H54 (cell line): ENCODE measurements at regions not wholly inside any gene's neighbourhood (a gene's known extent, or its start where the extent isn't known, plus 50 kb on each side); places are given as distances from the start of the nearest gene placed in this dataset.

Experiments
- DNase-seq: peaks from one replicate; pipeline ENCODE4 v3.0.0; 2011; ENCODE audit warnings: low spot score, mixed read lengths; ENCODE audit not compliant: insufficient read length
- FAIRE-seq: peaks from 3 replicates; lab custom pipeline; 2011; peaks lifted over from hg19 to GRCh38; lab: Jason Lieb, UNC
- POLR2A ChIP-seq: IDR thresholded peaks from 2 replicates; pipeline ENCODE4 v1.6.1; 2011; ENCODE audit warnings: low read depth, mild to moderate bottlenecking, low read length

DNA sequence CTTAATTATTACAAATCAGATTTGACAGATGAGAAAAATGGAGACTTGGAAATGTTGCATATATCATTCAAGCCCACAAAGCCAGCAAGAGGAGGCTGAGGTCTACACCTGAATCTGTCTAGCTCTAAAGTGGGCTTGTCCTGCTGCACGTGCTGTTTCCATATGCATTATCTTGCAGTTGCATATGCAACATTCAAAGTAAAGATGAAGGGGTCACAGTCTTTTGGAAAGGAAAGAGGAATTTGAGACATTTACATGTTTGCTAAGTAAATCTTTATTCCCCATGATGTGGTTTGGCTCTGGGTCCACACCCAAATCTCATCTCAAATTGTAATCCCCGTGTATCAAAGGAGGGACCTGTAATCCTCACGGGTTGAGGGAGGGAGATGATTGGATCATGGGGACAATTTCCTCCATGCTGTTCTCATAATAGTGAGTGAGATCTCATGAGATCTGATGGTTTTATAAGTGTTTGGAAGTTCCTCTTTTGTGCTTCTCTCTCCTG, 98.3 kb downstream of the BACH1 start:
- no peak for TF ChIP-seq POLR2A
- FAIRE-seq, result no peak
- DNase-seq, result no peak

DNA sequence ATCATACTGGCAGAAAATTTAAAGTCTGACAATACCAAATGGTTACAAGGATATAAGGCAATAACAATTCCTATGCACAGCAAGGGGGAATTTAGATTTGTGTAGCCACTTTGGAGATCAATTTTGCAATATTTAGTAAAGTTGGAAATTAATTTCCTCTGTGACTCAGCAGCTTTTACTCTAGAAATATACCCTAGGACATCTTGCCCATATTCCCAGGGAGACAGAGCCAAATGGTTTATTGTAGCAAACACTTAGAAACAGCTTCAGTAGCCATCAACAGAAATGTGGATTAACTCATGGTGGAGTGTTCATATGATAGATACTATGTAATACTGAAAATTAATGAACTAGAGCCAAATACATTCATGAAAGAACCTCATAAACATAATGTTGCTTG, 104.6 kb downstream of the BACH1 start:
- FAIRE-seq, result no peak

DNA sequence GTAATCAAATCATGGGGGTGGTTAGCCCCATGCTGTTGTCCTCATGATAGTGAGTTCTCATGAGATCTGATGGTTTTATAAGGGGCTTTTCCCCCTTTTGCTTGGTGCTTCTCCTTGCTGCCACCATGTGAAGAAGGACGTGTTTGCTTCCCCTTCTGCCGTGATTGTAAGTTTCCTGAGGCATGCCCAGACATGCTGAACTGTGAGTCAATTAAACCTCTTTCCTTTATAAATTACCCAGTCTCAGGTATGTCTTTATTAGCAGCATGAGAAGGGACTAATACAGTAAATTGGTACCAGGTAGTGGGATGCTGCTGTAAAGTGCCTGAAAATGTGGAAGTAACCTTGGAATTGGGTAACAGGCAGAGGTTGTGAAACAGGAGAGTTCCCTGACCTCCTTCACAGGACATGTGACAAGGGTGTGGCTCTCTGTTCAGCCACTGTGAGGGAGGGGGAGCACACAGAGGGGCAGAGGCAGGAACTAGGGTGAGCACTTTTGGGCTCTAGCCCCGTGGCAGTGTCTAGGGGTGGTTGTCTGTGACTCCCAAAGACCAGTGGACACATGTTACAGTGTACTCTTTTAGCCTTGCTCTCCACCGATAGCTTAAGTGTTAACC, 105.3 kb downstream of the BACH1 start:
- FAIRE-seq (no peak), DNase-seq (no peak)
- no peak for TF ChIP-seq POLR2A

More for the DNA sequence above, 104.6 kb downstream of the BACH1 start:
- DNase-seq, result no peak
- TF ChIP-seq POLR2A, result no peak

DNA sequence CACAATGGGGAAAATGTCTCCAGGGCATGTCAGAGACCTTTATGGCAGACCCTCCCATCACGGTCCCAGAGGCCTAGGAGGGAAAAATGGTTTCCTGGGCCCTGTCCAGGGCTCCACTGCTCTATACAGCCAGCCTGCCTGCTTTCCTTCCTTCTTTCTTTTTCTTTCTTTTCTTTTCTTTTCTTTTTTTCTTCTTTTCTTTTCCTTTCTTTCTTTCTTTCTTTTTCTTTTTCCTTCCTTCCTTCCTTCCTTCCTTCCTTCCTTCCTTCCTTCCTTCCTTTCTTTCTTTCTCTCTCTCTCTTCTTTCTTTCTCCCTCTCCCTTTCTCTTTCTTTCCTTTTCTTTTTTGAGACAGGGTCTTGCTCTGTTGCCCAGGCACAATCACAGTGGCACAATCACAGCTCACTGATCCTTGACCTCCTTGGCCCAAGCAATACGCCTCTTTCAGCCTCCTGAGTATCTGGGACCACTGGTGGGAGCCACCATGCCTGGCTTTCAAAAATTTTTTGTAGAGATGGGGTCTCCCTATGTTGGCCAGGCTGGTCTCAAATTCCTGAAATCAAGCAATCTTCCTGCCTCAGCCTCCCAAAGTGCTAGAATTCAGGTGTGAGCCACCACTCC, 106.9 kb downstream of the BACH1 start:
- no peak for FAIRE-seq
- DNase-seq, result no peak
- TF ChIP-seq POLR2A, result no peak

DNA sequence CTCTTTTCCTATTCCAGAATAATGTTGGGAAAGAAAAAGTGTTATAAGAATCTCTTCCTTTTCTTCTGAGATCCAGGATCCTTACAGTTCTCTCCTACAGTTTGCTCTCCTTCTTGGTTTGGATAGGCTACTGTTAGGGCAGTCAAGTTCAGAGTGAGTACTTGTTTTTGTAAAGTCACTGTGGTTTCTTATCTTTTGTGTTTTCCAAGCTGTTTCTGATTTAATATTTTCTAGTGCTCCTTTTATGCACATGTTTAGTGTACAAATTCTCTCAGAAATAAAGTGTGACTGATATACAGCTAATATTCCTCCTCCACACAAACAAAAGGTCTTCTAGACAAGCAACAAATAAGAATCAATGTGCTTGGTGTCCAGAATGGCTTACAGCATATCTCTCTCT, 107.7 kb downstream of the BACH1 start:
- FAIRE-seq, result no peak

DNA sequence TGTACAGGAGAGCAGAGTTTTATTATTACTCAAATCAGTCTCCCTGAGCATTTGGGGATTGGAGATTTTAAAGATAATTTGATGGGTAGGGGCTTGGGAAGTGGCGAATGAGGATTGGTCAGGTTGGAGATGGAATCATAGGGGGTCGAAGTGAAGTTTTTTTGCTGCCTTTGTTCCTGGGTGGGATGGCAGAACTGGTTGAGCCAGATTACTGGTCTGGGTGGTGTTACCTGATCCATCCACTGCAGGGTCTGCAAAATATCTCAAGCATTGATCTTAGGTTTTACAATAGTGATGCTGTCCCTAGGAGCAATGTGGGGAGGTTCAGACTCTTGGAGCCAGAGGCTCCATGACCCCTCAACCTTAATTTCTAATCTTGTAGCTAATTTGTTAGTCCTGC, 108.8 kb downstream of the BACH1 start:
- DNase-seq, result no peak
- no peak for TF ChIP-seq POLR2A
- no peak for FAIRE-seq

More for the DNA sequence above, 107.7 kb downstream of the BACH1 start:
- TF ChIP-seq POLR2A, result no peak
- no peak for DNase-seq

DNA sequence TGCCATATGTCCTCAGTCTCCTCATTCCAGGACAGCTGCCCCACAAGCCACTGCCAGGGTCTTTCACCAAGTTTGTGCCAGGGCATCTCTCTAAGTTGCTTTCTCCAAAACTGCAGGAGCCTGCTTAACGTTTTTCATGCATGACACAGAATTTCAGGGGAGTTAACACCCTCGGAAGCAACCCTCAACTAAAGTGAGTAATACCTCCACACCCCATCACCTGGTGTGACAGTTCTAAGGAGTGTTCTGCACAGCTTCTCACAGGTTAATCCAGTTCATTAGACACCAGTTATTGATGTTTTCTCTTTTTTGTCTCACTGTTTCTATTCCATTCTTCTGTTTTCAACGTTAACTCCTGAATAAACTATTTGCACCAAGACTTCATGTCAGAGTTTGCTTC, 115.0 kb downstream of the BACH1 start:
- no peak for DNase-seq
- no peak for FAIRE-seq
- no peak for TF ChIP-seq POLR2A

DNA sequence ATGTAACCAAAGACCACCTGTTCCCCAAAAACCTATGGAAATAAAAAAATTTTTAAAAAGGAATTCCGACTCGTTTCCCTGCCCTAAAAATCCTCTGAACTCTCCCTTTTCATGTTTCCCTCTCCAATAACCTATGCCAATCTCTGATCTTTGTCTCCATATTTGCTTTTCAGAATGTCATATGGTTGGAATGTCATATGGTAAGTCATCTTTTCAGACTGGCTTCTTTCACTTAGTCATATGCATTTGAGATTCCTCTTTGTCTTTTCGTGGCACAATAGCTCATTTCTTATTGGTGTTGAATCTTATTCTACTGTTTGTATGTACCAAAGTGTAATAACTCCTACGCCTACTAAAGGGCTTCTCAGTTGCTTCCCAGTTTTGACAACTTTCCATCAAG, 117.5 kb downstream of the BACH1 start:
- no peak for FAIRE-seq
- DNase-seq, result no peak
- TF ChIP-seq POLR2A, result no peak

DNA sequence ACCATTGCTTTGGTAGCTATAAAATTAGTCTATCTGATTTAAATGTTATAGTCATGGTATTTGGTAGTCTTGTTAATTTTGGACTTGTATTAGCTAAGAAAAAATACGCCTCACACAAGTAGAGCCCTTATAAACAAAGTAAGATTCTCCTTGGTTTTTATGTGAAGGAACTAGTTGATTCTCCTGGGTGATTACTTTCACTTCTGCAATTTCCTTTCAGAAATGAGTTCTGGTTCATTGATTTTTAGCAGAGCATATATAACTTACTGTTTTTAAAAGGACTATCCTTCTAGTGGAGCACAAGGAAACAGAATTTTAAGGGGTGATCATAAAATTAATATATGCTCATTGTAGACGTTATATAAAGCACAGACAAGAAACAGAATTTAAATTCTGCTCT, 120.1 kb downstream of the BACH1 start:
- TF ChIP-seq POLR2A, result no peak
- DNase-seq (no peak), FAIRE-seq (no peak)

DNA sequence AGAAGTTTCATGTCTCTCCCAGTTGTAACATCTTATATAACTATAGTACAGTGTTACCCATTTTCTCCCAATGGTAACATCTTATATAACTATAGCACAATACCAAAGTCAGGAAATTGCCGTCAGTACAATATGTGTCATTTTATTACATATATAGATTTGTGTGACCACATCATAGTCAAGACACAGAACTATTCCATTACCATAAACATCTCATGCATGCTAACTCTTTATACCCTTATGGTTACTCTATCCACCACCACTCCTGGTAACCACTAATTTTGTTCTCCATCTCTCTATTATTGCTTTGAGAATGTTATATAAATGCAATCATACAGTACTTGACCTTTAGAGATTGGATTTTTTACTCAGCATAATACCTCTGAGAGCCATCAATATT, 120.7 kb downstream of the BACH1 start:
- DNase-seq (no peak), FAIRE-seq (no peak)
- TF ChIP-seq POLR2A, result no peak

DNA sequence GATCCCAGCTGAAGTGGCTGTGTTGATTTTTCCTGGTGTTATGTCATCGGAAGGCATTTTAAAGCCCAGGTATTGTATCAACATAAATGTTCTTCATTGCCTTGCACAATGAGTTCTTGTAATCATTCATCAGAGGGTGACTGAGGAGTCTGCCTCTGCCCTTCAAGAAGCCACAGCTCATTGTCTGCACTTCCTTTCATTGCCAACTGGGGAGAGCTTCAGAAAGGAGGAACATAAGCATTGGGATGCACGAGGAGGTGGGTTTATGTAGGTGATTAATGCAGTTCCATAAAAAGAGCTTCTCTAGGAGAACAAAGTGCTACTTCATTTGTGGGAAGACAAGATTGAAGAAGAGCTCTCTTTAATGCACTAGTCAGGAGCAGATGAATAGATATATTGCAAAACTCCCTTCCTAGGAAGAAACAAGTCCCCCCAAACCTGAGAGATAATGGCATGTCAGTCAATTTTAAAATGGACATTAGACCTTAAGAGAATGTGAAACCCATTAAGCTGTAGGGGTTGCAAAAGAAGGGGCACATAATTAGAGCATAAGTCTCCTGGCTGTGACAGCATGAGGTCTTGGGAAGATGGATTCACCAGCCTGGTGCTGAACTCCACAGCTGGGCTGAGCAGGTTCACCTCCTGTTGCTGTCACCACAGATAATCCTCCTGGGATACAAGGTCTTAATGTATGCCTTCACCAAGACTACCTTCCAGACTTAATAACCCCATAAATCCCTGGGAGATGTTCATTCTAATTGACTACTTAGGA, 124.6 kb downstream of the BACH1 start:
- no peak for TF ChIP-seq POLR2A
- no peak for DNase-seq
- no peak for FAIRE-seq

DNA sequence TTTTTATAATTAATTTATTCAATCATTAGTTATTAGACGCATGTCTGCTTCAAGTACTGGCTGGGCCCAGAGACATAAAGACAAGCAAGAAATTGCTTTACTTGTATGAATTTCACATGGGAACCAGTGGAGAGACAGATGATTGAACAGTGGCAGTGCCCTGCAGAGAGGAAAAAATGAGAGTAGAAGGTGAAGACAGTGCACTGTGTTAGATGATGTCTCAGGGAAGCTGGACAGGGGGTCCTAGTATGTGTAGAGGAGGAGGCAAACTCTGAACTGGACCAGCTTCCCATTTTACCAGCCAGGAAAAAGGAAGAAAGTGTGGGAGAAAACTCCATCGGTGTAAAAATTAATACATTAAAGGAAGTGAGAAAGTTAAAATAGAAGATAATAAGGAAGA, 126.0 kb downstream of the BACH1 start:
- DNase-seq, result no peak
- TF ChIP-seq POLR2A, result no peak
- FAIRE-seq, result no peak

DNA sequence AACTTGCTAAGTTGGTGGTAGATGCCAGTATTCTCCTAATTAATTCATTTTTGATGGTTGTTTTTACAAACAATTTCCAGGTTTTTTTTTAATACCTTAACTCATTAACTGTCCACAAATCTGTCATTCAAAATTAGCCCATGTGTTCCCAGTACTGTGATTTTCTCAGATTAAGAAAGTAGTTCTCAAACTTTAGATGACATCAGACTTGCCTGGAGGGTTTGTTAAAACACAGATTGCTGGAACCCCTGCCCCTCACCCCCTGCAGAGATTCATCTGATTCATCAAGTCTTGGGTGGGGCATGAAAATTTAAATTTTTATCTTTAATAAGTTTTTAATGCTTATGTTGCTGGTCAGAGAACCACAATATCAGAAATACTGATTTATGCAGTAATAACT, 130.5 kb downstream of the BACH1 start:
- FAIRE-seq, result no peak
- no peak for DNase-seq
- TF ChIP-seq POLR2A, result no peak

DNA sequence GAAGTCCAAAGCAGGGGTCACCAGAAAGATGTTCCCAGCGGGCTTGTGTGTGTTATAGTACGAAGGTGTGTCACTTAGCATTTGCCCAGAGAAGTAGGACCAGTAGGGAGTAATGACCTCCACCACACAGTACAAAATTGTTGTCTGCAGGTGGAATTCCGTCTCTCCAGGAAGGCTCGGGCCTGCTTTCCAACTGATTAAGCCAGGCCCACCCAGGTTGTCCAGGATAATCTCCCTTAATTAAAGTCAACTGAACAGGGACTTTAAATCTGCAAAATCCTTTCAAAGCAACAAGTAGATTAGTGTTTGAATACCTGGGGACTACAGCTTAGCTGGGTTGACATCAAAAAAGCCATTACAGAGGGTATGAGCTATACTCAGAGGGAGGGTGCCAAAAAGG, 131.3 kb downstream of the BACH1 start:
- DNase-seq (no peak), FAIRE-seq (no peak)
- TF ChIP-seq POLR2A, result no peak

DNA sequence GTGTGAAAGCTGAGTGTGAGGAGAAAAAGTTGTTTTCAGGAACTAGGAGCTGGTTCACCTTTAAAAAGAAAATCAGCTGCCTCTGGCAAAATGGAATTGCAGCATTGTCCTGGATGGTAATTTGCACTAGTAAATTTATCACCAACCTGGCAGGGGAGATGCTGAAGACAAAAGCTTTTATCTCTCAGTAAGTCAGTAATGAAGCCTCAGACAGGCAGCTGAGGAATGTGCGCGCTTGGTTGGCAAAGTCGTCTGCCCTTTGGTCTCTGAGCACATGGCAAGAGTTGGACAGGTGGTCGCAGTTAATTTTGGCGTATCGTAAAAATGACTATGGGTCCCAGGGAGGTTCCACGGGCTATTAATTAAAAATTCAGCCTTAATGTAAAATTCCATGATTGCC, 131.9 kb downstream of the BACH1 start:
- no peak for FAIRE-seq
- no peak for TF ChIP-seq POLR2A
- DNase-seq, result no peak
